IMR-90 (cell line): ENCODE measurements at regions not wholly inside any gene's neighbourhood (a gene's known extent, or its start where the extent isn't known, plus 50 kb on each side); places are given as distances from the start of the nearest gene placed in this dataset.
"Not testable (repeated sequence)": the region's sequence is repeated elsewhere in the genome, so short reads cannot be mapped to it uniquely, and the experiment has no call there.

Experiments used
- BHLHE40 ChIP-seq: fragments of 150-350 bp; IDR thresholded peaks from 2 replicates; pipeline ENCODE4 v1.6.1; 2016; ENCODE audit warnings: mild to moderate bottlenecking, low read depth, low read length
- CEBPB ChIP-seq: IDR thresholded peaks from 2 replicates; pipeline ENCODE4 v1.6.1; 2012; ENCODE audit warnings: low read depth, low read length, improper control_type of control experiment
- CHD1 ChIP-seq: IDR thresholded peaks from 2 replicates; pipeline ENCODE4 v1.6.1; 2012; ENCODE audit warnings: low read depth, low read length, improper control_type of control experiment
- CTCF ChIP-seq: conservative IDR thresholded peaks from 2 replicates; pipeline ENCODE4 v1.5.1; 2012; ENCODE audit warnings: mild to moderate bottlenecking, low read depth, low read length, improper control_type of control experiment
- FOS ChIP-seq: fragments of 150-350 bp; IDR thresholded peaks from 2 replicates; pipeline ENCODE4 v1.6.1; 2016; ENCODE audit warnings: low read depth, low read length
- MAFK ChIP-seq: IDR thresholded peaks from 2 replicates; pipeline ENCODE4 v1.6.1; 2012; ENCODE audit warnings: low read depth, low read length, improper control_type of control experiment
- MXI1 ChIP-seq: IDR thresholded peaks from 2 replicates; pipeline ENCODE4 v1.6.1; 2012; ENCODE audit warnings: low read depth, mild to moderate bottlenecking, low read length, moderate library complexity, borderline replicate concordance
- POLR2A ChIP-seq: IDR thresholded peaks from 2 replicates; pipeline ENCODE4 v1.6.1; 2012; ENCODE audit warnings: mild to moderate bottlenecking, low read depth, low read length
- RAD21 ChIP-seq: IDR thresholded peaks from 2 replicates; pipeline ENCODE4 v1.6.1; 2012; ENCODE audit warnings: low read length, improper control_type of control experiment
- SMC3 ChIP-seq: fragments of 150-350 bp; IDR thresholded peaks from 2 replicates; pipeline ENCODE4 v1.6.1; 2016; ENCODE audit warnings: low read depth, mild to moderate bottlenecking, antibody characterized with exemption, low read length, moderate library complexity

- TF ChIP-seq CTCF, POLR2A, SMC3, CHD1, CEBPB, MXI1, BHLHE40, MAFK, FOS, RAD21: not testable (repeated sequence)
Observed at GRCh38 chr6:88417361-88417760, 251.2 kb upstream of the CNR1 start.
